PC-9 (cell line): ENCODE measurements at regions not wholly inside any gene's neighbourhood (a gene's known extent, or its start where the extent isn't known, plus 50 kb on each side); places are given as distances from the start of the nearest gene placed in this dataset.

ENCODE experiments used
- BruUV-seq: library from RNA; stranded (reverse); fragments of 400-500 nt; replicated peaks from 2 replicates; lab custom pipeline; 2021; lab: Mats Ljungman, UMichigan
- CTCF ChIA-PET: fragments of 300-600 bp; sonication (Branson Sonifier 250); formaldehyde crosslinking; loops from one replicate; lab custom pipeline; 2022; ENCODE audit warnings: antibody characterized with exemption; lab: Charles Lee
- POLR2A ChIA-PET: fragments of 300-600 bp; sonication (Branson Sonifier 250); formaldehyde crosslinking; loops from one replicate; lab custom pipeline; 2022; ENCODE audit warnings: antibody characterized with exemption; ENCODE audit not compliant: unreplicated experiment; lab: Charles Lee
- DNase-seq, 2 experiments: peaks; one replicate each; pipeline versions ENCODE4 v3.0.0 to v3.0.0-alpha.2; 2015 to 2022; ENCODE audit warnings: mixed read lengths in 1 of 2
- H2AFZ ChIP-seq: fragments of 200-600 bp; sonication (generic); 2 replicates; pipeline ENCODE4 v1.8.1; 2017; ENCODE audit warnings: antibody characterized with exemption
- H3F3A ChIP-seq: fragments of 200-600 bp; sonication (generic); 2 replicates; pipeline ENCODE4 v1.8.1; 2017; ENCODE audit warnings: antibody characterized with exemption, mild to moderate bottlenecking, low read depth; ENCODE audit not compliant: insufficient read depth
- H3K27ac ChIP-seq: fragments of 200-600 bp; sonication (generic); 2 replicates; pipeline ENCODE4 v1.6.1; 2016; ENCODE audit warnings: mixed run types
- H3K27me3 ChIP-seq: fragments of 200-600 bp; sonication (generic); 2 replicates; pipeline ENCODE4 v1.6.1; 2016; ENCODE audit warnings: low read depth, mixed run types; ENCODE audit not compliant: insufficient read depth
- H3K36me3 ChIP-seq: fragments of 200-600 bp; sonication (generic); 2 replicates; pipeline ENCODE4 v1.6.1; 2016; ENCODE audit warnings: low read depth, mixed run types
- H3K4me1 ChIP-seq: fragments of 200-600 bp; sonication (generic); replicated peaks from 2 replicates; pipeline ENCODE4 v1.6.1; 2016; ENCODE audit warnings: mixed run types; ENCODE audit not compliant: insufficient read depth
- H3K4me2 ChIP-seq: fragments of 200-600 bp; sonication (generic); 2 replicates; pipeline ENCODE4 v1.6.1; 2017; ENCODE audit warnings: mixed run types
- H3K4me3 ChIP-seq: fragments of 200-600 bp; sonication (generic); 2 replicates; pipeline ENCODE4 v1.6.1; 2016; ENCODE audit warnings: mixed run types
- H3K79me2 ChIP-seq: fragments of 200-600 bp; sonication (generic); 2 replicates; pipeline ENCODE4 v1.6.1; 2017; ENCODE audit warnings: low read depth, mixed run types
- H3K9me2 ChIP-seq: fragments of 200-600 bp; sonication (generic); 2 replicates; pipeline ENCODE4 v1.8.1; 2017; ENCODE audit warnings: mild to moderate bottlenecking; ENCODE audit not compliant: insufficient read depth
- H3K9me3 ChIP-seq: fragments of 200-600 bp; sonication (generic); 2 replicates; pipeline ENCODE4 v1.8.1; 2016; ENCODE audit warnings: low read depth; ENCODE audit not compliant: insufficient read depth
- H4K20me1 ChIP-seq: fragments of 200-600 bp; sonication (generic); 2 replicates; pipeline ENCODE4 v1.8.1; 2017; ENCODE audit not compliant: insufficient read depth
- EZH2 ChIP-seq: fragments of 200-600 bp; sonication (generic); IDR thresholded peaks from 2 replicates; pipeline ENCODE4 v1.8.0; 2017; ENCODE audit warnings: antibody characterized with exemption, low read depth
- intact Hi-C: fragments of 100-400 bp; cut with micrococcal nuclease; formaldehyde crosslinking; loops from one replicate; pipeline ENCODE4 v1.10.0; 2022; ENCODE audit not compliant: unreplicated experiment
- TF ChIP-seq, protein P1 (sequence below): fragments of 200-600 bp; sonication (generic); conservative IDR thresholded peaks from 2 replicates; pipeline ENCODE4 v1.6.1; 2017; ENCODE audit warnings: mixed run types, antibody characterized with exemption, mild to moderate bottlenecking, moderate library complexity

- Histone ChIP-seq H3K36me3 (no peaks in the 10 kb centered on the region), H3K79me2 (no peaks in the 10 kb centered on the region), H4K20me1 (no peaks in the 10 kb centered on the region), H3F3A (no peaks in the 10 kb centered on the region), H3K27me3 (no peaks in the 10 kb centered on the region; the same call in 1 of the 2 replicates), H3K9me2 (no peaks in the 10 kb centered on the region), H3K4me2 (no peak overlapping the region), H3K4me1 (no peaks in the 10 kb centered on the region), H3K9me3 (no peaks in the 10 kb centered on the region), H3K4me3 (no peak overlapping the region), H2AFZ (no peak overlapping the region), H3K27ac (no peak overlapping the region)
- TF ChIP-seq, protein P1, sequence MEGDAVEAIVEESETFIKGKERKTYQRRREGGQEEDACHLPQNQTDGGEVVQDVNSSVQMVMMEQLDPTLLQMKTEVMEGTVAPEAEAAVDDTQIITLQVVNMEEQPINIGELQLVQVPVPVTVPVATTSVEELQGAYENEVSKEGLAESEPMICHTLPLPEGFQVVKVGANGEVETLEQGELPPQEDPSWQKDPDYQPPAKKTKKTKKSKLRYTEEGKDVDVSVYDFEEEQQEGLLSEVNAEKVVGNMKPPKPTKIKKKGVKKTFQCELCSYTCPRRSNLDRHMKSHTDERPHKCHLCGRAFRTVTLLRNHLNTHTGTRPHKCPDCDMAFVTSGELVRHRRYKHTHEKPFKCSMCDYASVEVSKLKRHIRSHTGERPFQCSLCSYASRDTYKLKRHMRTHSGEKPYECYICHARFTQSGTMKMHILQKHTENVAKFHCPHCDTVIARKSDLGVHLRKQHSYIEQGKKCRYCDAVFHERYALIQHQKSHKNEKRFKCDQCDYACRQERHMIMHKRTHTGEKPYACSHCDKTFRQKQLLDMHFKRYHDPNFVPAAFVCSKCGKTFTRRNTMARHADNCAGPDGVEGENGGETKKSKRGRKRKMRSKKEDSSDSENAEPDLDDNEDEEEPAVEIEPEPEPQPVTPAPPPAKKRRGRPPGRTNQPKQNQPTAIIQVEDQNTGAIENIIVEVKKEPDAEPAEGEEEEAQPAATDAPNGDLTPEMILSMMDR, result no peak
- TF ChIP-seq EZH2, result no peak
- intact Hi-C loops, result no loop called here
- no peak for DNase-seq
- no TSS peak for BruUV-seq
- ChIA-PET CTCF (no interaction called here), POLR2A (no interaction called here)
Measured at GRCh38 chr11:109112261-109112660, 309.7 kb upstream of the C11orf87 start.

- intact Hi-C loops, result no loop called here
- H3K9me3 ChIP-seq, result no peaks in the 10 kb centered on the region
- no peak overlapping the region for H3K27ac ChIP-seq
- H4K20me1 ChIP-seq, result no peaks in the 10 kb centered on the region
- no peaks in the 10 kb centered on the region for H3K4me1 ChIP-seq
- H3K36me3 ChIP-seq, result no peaks in the 10 kb centered on the region
- CTCF ChIA-PET, result no interaction called here
- H3K4me3 ChIP-seq, result no peak overlapping the region
- DNase-seq, result no peak
- no peak overlapping the region for H3K4me2 ChIP-seq
- TF ChIP-seq, protein P1, result no peak
- no peak for TF ChIP-seq EZH2
- BruUV-seq, result no TSS peak
- H2AFZ ChIP-seq, result 0 out of 2 replicates have a peak overlapping the region, but pooled peaks have one; percentile 1
- H3K9me2 ChIP-seq, result no peaks in the 10 kb centered on the region
- H3K79me2 ChIP-seq, result no peaks in the 10 kb centered on the region
- no peaks in the 10 kb centered on the region for H3F3A ChIP-seq
- POLR2A ChIA-PET, result no interaction called here
- H3K27me3 ChIP-seq, result no peaks in the 10 kb centered on the region; the same call in 1 of the 2 replicates
Measured at GRCh38 chr11:109112821-109113280, 309.1 kb upstream of the C11orf87 start.

- Histone ChIP-seq H3K9me2 (no peaks in the 10 kb centered on the region), H3K4me1 (no peaks in the 10 kb centered on the region), H3F3A (no peaks in the 10 kb centered on the region), H4K20me1 (no peaks in the 10 kb centered on the region), H3K4me2 (no peak overlapping the region), H3K79me2 (no peaks in the 10 kb centered on the region), H3K9me3 (no peaks in the 10 kb centered on the region), H3K4me3 (no peak overlapping the region), H3K36me3 (no peaks in the 10 kb centered on the region), H3K27me3 (no peaks in the 10 kb centered on the region), H2AFZ (no peak overlapping the region), H3K27ac (no peak overlapping the region)
- BruUV-seq, result no TSS peak
- DNase-seq, result no peak
- ChIA-PET POLR2A (no interaction called here), CTCF (interaction anchor here (0.7 kb wide), 1 partner anchor 253 kb away, joined by 3 read pairs; no protein-coding TSS in a partner anchor)
- TF ChIP-seq, protein P1, result no peak
- no peak for TF ChIP-seq EZH2
- intact Hi-C loops, result no loop called here
Measured at GRCh38 chr11:109120341-109120740, 301.6 kb upstream of the C11orf87 start.
